ENCODE measurements at regions not wholly inside any gene's neighbourhood (a gene's known extent, or its start where the extent isn't known, plus 50 kb on each side); places are given as distances from the start of the nearest gene placed in this dataset.
"Not testable (repeated sequence)": the region's sequence is repeated elsewhere in the genome, so short reads cannot be mapped to it uniquely, and the experiment has no call there.

DNA sequence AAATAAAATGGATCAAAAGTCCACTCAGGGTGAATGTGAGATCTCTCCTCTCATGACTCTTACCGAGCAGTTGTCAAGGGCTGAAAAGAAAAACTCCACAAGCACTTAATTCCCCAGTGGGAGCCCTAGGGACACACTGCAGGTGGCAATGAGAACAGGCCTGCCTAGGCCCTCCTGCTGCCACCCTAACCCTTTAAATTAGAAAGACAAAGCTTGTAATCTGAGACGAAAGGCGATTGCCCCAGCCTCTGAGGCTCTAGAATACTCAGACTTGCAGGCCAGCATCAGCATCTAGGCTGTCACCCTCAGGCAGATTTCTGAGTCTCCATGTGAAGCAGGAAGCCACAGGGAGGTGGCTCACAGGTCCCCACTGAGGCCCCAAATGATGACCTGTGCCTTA is 457.0 kb upstream of the MYT1L start:
- DNase-seq (ENCODE audit: extremely low read depth, low read depth, low spot score), result no peak

GRCh38 chr2:2787301-2787907 is 456.3 kb upstream of the MYT1L start:
- DNase-seq (ENCODE audit: extremely low read depth, low read depth, low spot score), result no peak

DNA sequence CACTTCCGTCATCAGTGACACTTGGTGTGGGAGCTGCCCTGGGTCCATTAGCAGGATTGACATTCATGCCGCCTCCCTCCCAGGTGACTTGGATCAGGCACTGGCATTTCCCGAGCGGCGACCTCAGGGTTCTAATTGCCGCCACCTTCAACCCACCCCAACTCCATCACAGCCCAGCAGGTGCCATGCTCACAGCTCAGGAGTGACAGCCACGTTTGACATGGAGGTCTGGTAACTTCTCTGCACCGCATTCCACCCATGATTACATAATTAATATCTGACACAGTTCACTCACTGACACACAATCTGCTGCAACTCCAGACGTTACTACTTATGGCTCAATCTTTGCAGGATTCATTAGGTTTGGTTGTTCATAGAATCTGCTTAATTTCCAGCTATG is 450.9 kb upstream of the MYT1L start:
- DNase-seq (ENCODE audit: extremely low read depth, low read depth, low spot score), result no peak

DNA sequence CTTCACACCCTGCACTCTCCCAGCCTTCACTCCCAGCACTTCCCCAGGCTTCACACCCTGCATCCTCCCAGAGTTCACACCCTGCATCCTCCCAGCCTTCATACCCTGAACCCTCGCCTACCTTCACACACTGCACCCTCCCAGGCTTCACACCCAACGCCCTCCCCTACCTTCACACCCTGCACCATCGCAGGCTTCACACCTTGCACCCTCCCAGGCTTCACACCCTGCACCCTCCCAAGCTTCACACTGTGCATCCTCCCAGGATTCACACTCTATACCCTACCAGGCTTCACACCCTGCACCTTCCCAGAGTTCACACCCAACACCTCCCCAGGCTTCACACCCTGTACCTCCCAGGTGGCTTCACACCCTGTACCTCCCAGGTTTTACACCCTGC is 448.7 kb upstream of the MYT1L start:
- no peak for DNase-seq (ENCODE audit: extremely low read depth, low read depth, low spot score)

GRCh38 chr2:2777876-2778275 is 446.8 kb upstream of the MYT1L start:
- DNase-seq (ENCODE audit: extremely low read depth, low read depth, low spot score), result no peak

DNA sequence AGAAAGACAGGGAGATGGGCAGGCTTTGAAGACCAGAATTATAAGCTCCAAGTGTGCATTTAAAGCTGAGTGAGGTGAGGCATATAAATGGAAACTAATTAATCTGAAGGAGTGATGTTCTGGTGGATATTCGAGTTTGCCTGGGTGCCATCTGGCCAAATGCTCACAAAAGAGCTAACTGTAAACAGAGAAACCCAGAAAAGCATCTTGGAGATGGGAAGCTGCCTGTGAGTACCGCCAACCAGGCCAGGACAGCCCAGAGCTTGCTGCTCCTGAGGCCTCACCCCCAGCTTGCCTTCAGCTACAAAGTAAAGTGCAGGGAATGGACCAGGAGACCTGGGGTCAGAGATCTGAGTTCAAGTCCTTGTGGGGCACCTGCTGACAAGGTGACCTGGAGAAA is 446.1 kb upstream of the MYT1L start:
- DNase-seq (ENCODE audit: extremely low read depth, low read depth, low spot score), result no peak

GRCh38 chr2:2775018-2775417 is 443.9 kb upstream of the MYT1L start:
- no peak for DNase-seq (ENCODE audit: extremely low read depth, low read depth, low spot score)

- no peak for DNase-seq (ENCODE audit: extremely low read depth, low read depth, low spot score)
Observed at GRCh38 chr2:2773692-2774091, 442.6 kb upstream of the MYT1L start.

GRCh38 chr2:2773080-2773479 is 442.0 kb upstream of the MYT1L start:
- DNase-seq (ENCODE audit: extremely low read depth, low read depth, low spot score), result not testable (repeated sequence)

DNA sequence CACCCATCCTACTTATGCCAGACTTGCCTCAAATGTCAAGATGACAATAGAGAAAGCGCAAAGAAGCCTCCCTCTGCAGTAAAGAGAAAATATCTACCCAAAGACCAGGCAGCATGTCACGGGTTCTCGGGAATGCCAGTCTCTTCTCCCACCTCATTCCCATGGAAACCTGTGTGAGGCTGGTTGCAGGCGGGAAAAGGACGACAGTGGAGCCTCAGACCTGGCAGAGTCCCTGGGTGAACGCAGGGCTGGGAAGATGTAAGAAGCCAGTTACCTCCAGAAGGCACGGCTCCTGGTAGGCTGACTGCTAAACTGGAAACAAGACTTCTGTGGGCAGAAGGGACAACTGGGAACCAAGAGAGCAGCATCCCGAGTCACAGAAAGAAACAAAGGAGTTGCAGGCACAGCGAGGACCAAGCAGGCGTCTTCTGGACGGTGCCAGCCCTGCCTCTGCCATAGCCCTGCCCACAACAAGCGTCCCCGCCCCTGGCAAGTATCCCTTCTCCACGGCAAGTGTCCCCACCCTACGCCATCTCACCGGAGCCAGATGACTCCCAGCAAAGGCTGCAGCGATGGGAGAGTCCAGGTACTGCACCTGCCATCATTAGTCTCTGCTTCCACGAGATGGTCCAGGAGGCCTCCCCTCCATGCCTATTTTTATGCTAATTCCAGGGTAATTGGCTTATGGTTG is 440.8 kb upstream of the MYT1L start:
- DNase-seq (ENCODE audit: extremely low read depth, low read depth, low spot score), result no peak

DNA sequence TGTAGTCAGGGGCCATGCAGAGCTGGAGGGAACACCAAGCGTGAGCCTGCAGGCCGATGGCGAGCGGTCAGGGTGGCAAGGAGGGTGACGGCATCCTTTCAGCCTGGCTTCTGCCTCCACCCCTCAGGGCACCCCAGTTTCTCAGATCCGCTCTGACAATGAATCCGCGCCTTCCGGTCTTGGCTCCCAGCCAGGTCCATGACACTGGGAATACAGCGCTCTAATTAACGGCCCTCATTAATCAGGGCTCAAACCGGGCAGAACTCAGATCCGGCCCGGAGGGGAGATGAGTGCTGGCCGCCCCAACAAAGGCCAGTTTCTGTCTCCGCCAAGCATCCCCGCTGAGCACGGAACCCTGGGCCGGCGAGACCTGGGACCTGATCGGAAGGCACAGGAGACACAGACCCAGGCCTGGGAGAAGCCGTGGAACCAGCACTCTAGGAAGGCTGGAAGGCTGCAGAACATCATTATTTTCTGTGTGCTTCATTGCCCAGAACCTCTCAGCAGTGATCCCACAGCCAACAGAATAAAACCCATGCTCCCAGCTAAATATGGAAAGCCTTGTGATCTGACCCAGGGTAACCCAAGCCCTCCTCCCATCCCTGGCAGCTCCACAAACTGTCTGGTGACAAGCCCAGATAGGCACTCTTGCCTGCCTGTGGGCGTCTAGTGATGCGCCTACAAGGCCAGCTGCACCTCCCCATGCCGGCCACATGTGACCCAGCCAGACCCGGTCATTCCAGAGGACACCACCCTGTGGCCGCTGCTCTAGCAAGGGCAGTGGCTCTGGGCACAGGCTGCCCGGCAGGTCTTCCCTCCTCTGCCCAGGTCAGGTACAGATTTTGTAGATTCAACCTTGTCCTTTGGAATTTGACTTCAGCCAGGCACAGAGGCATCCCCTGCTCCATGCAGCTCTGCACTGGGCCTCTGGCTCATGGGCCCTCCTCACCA is 438.7 kb upstream of the MYT1L start:
- DNase-seq (ENCODE audit: extremely low read depth, low read depth, low spot score), result no peak

GRCh38 chr2:2768476-2768875 is 437.4 kb upstream of the MYT1L start:
- DNase-seq (ENCODE audit: extremely low read depth, low read depth, low spot score), result no peak

DNA sequence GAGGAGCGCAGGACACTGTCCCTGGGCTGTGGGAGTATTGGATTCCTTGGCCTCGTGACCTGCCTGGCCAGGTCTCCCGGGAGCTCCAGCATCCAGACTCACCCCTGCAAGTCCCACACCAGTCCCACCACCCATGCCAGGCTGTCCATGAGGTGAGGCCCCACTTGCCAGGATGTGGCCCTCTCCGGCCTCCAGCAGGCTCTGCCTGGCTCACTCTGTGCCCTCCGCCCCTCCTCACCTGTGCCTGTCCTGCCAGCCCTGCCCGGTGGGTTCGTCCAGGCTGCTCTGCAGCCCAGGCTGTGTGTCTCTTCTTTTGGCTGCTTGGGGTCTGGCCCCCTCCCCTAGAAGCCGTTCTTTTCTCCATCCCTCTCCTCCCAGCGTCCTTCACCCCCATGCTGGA is 436.8 kb upstream of the MYT1L start:
- no peak for DNase-seq (ENCODE audit: extremely low read depth, low read depth, low spot score)

- DNase-seq (ENCODE audit: extremely low read depth, low read depth, low spot score), result no peak
Observed at GRCh38 chr2:2765839-2766495, 434.9 kb upstream of the MYT1L start.

DNA sequence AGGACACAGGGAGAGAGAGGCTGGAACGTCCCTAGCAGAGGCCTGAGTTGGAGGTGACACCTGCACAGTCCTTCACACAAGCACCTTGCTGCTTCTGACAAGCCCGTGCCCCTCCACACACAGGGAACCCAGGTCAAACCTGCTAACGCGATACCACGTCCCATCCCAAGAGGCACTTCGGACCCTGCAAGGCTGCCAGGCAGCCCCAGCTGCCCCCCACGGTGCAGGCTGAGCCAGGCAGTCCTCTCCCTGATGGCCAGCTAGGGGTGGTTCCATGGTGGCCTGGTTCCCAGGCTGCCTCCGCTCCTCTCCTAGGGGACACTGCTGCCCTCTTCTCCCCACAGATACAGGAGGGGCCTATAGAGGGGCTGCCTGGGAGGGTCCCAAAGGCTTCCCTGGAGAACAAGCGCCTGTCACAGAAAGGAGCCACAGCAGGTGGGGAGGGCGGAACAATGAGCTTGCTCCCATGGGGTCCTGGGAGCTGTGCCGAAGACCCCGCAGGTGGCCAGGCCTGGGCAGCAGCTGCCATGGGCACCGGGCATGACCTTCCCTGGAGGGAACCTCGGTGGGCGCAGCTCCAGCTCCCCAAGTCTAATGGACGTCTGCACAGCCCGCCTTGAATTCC is 434.2 kb upstream of the MYT1L start:
- no peak for DNase-seq (ENCODE audit: extremely low read depth, low read depth, low spot score)

DNA sequence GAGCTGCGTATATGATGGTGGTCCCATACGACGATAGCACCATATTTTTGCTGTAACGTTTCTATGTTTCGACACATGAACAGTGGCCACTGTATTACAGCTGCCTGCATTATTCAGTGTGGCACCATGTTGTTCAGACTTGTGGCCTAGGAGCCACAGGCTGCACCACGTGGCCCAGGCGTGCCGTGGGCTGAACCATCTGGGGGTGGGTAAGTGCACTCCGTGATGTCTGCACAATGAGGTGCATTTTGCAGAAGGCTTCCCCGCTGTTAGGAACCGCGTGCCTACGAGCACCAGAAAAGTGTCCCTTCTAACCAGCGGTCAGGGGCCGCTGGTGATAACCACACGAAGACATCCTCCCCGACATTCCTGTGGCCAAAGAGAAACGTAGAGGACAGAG is 433.7 kb upstream of the MYT1L start:
- DNase-seq (ENCODE audit: extremely low read depth, low read depth, low spot score), result no peak

DNA sequence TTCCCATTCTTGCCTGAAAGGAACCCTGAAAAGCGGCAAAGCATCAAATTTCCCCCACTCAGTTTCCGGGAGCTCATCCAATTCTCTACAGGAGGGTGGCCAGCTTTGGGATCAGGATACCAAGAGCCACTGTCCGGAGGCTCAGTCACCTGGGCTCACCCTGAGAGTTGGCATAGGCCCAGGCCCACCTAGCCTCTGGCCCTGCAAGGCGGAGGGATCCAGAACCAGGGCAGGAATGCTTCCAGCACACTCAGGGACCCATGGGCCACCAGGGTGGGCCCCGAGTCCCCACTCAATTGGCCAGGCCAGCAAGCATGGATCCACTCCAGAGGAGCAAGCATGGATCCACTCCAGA is 432.9 kb upstream of the MYT1L start:
- no peak for DNase-seq (ENCODE audit: extremely low read depth, low read depth, low spot score)

DNA sequence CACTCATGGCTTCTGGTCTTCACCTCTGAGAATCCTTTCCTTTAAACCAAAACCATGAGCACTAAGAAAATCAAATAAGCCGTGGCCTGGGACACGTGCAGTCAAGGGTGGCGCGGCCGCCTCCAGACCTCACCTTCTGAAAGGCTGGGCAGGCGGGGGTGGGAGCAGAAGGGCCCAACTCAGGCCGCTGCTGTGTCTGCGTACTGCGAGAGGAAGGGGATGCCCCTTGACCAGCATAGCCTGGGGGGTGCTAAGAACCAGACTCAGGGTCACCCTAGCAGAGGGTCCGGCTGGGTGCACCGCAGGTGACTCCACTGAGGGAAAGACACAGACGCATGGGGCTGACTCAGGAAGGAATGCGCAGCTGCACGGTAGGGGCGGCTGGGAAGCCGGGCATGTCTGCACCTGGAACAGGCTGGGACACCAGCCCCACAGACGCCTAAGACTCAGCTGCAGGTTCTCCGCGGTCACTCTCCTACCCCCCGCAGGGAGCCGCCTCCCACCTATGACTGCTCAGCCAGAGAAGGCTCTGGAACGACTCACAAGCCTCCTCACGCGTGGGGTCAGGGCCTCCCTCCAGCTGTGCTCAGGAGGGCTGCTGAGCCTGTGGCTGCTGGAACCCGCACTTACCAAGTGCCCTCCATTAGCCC is 432.4 kb upstream of the MYT1L start:
- DNase-seq (ENCODE audit: extremely low read depth, low read depth, low spot score), result no peak

DNA sequence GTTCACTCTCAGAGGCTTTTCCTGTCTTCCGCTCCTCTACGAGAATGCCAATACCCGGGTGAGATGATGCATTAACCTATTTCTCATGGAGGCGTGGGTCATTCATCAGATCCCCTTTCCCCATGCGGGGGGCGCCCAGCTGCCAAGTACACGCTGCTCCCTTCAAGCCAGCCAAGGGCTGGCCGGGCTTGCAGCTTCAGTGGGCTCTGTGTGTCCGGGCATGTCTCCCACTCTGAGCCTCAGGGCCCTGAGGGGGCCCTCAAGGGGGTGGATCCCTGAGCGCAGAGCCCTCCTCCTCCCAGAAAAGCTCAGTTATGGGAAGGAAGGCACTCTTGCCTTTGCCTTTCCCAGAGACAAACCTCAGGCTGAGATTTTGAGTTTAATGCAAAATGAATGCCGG is 431.8 kb upstream of the MYT1L start:
- DNase-seq (ENCODE audit: extremely low read depth, low read depth, low spot score), result no peak

- no peak for DNase-seq (ENCODE audit: extremely low read depth, low read depth, low spot score)
Observed at GRCh38 chr2:2762166-2762908, 431.3 kb upstream of the MYT1L start.

All from glomerular endothelial cell (primary cell).